ENCODE measurements at regions not wholly inside any gene's neighbourhood (a gene's known extent, or its start where the extent isn't known, plus 50 kb on each side); places are given as distances from the start of the nearest gene placed in this dataset.

- TF ChIP-seq ZFP3 (CRISPR knock-in tag; IDR thresholded peaks at IDR 0.05) (no peak), POU6F1 (CRISPR knock-in tag; IDR thresholded peaks at IDR 0.05; ENCODE audit: borderline replicate concordance, low read depth) (no peak), ZFP30 (CRISPR knock-in tag; IDR thresholded peaks at IDR 0.05) (no peak), ZNF70 (CRISPR knock-in tag; IDR thresholded peaks at IDR 0.05) (no peak), ZC3H10 (CRISPR knock-in tag; IDR thresholded peaks at IDR 0.05) (no peak), ZNF565 (CRISPR knock-in tag; conservative IDR thresholded peaks at IDR 0.05; ENCODE audit: low read depth) (no peak), ISL1 (CRISPR knock-in tag; IDR thresholded peaks at IDR 0.05) (no peak), ZNF8 (CRISPR knock-in tag; IDR thresholded peaks at IDR 0.05) (no peak), CREB5 (CRISPR knock-in tag; IDR thresholded peaks at IDR 0.05; ENCODE audit: low read depth) (no peak), RARB (CRISPR knock-in tag; IDR thresholded peaks at IDR 0.05) (no peak)
Observed at GRCh38 chr12:94077209-94077608, 71.2 kb upstream of the PLXNC1 start.
